ENCODE measurements at regions not wholly inside any gene's neighbourhood (a gene's known extent, or its start where the extent isn't known, plus 50 kb on each side); places are given as distances from the start of the nearest gene placed in this dataset.

DNA sequence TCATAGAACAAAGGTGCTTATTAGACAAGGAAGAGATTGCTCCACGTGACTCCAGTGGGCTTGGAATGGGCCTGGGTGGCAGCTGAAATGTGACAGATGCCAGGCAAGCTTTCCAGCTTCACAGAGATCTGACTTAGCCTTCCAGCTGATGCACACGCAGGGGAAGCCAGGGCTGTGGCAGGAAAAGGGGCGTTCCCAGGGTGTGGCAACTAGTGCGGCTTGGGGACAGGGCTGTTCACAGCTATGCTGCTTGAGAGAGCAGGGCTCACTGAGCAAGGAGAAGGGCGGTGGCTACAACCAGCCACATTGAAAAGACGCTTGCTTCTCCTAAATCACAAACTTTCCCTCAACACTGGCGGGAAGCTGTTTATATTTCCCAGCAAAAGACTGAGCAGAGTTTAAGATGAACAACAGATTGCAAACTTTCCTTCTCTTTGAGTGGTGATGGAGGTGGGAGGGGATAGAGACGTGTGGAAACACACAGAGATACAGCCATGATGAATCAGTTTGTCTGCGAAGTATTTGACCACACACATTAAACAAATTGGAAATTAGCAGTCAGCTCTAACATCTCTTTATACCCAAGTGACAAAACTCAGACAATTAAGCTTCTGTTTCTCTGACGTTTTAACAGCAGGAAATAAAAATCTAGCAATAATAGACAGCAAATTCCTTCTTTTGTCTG lies 127.5 kb downstream of the BDH1 start:
- no peak for TF ChIP-seq CTCF (IDR thresholded peaks at IDR 0.05; ENCODE audit: low read depth, low read length, poor library complexity, severe bottlenecking)
- TF ChIP-seq EZH2phosphoT487 (IDR thresholded peaks at IDR 0.05; ENCODE audit: borderline replicate concordance, low read length): no peak
